ENCODE measurements at regions not wholly inside any gene's neighbourhood (a gene's known extent, or its start where the extent isn't known, plus 50 kb on each side); places are given as distances from the start of the nearest gene placed in this dataset.

DNA sequence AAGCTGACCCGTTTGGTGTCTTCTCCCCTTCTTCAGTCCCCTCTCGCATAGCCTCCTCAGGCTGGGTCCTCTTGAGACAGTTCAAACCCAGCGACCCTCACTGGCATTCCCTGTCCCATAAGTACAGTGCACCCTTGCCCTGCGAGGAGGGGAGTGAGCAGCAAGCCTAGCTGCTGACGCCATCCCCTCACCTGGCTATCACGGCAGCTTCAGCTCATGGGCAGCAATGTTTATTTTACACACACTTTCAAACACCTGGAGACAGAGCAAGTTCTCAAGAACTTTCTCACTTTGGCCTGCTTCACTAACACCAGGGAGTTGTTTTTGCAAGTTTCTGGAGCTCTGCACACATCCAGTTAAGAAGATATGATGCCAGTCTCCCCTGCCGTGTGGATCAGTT lies 189.6 kb upstream of the E2F8 start:
- no peak overlapping the region for H3K4me2 ChIP-seq (ENCODE audit: insufficient read depth in 1 of 2, low read depth in 2 of 2, low read length in 2 of 2)
- CTCF ChIA-PET (ENCODE audit: partially characterized antibody) = interaction anchor here (1.2 to 1.8 kb wide), 4 partner anchors 10 to 354 kb away, joined by 3 to 5 read pairs (median 4); no protein-coding TSS in a partner anchor
- no peak for FAIRE-seq
- WGBS, 2 experiments (ENCODE audit: extremely low coverage in 1 of 2, insufficient coverage in 1 of 2, insufficient read length in 1 of 2, insufficient replicate concordance in 2 of 2, low coverage in 1 of 2, low lambda C conversion rate in 2 of 2, missing lambda C conversion rate in 1 of 2) = 87% methylated on average over 7 of the region's 7 CpGs; no CpG with 5 or more reads in 1 of the 2 experiments
- no peak overlapping the region for H4K91ac ChIP-seq (replicated peaks; ENCODE audit: insufficient read length, low read length)
- no peaks in the 10 kb centered on the region for H3K79me2 ChIP-seq (ENCODE audit: control insufficient read depth in 1 of 2, insufficient read depth in 2 of 2, low read length in 2 of 2)
- no peak overlapping the region for H3K4ac ChIP-seq (replicated peaks; ENCODE audit: insufficient read length, low read depth, low read length)
- no peak overlapping the region for H3K14ac ChIP-seq (ENCODE audit: insufficient read length)
- H3K18ac ChIP-seq (ENCODE audit: extremely low read depth, low read length) = no peak overlapping the region
- no peak overlapping the region for H3K56ac ChIP-seq (replicated peaks; ENCODE audit: insufficient read length, low read depth, low read length)
- H4K5ac ChIP-seq (ENCODE audit: insufficient read length, low read depth, low read length) = no peak overlapping the region
- no peaks in the 10 kb centered on the region for H3K36me3 ChIP-seq (ENCODE audit: control insufficient read depth in 2 of 4, insufficient read depth in 4 of 4, low read length in 3 of 4)
- H4K20me1 ChIP-seq (replicated peaks in 1 of 2; ENCODE audit: control insufficient read depth in 1 of 2, insufficient read depth in 2 of 2, low read length in 2 of 2) = no peaks in the 10 kb centered on the region
- H4K8ac ChIP-seq (ENCODE audit: extremely low read depth, insufficient read depth, low read length) = no peak overlapping the region
- H2AK5ac ChIP-seq (ENCODE audit: low read depth, low read length) = no peak overlapping the region
- no peaks in the 10 kb centered on the region for H3K23me2 ChIP-seq (ENCODE audit: low read depth, low read length)
- no peak overlapping the region for H2BK15ac ChIP-seq (ENCODE audit: low read length)
- no peak overlapping the region for H3K23ac ChIP-seq (ENCODE audit: insufficient read length)
- no peaks in the 10 kb centered on the region for H3K79me1 ChIP-seq (ENCODE audit: low read depth, low read length)
- no peak for DNase-seq (ENCODE audit: low read depth in 1 of 2, low spot score in 2 of 2)
- H2BK20ac ChIP-seq (ENCODE audit: low read length) = no peak overlapping the region
- H3K4me1 ChIP-seq (replicated peaks in 1 of 4; ENCODE audit: control insufficient read depth in 3 of 4, insufficient read depth in 4 of 4, low read length in 3 of 4) = peaks cover 2 to 16% (median 6%) of the 10 kb centered on the region in 4 experiments; a peak in 6 of 7 replicates
- H2BK5ac ChIP-seq (ENCODE audit: low read depth, low read length) = no peak overlapping the region
- no peak overlapping the region for H2BK12ac ChIP-seq (ENCODE audit: low read depth, low read length)
- POLR2A ChIA-PET (ENCODE audit: partially characterized antibody) = no interaction called here
- H3K9ac ChIP-seq (replicated peaks in 1 of 4; ENCODE audit: extremely low read depth in 1 of 4, low read depth in 3 of 4, low read length in 3 of 4) = no peak overlapping the region
- H3K27me3 ChIP-seq (replicated peaks in 1 of 4; ENCODE audit: control insufficient read depth in 3 of 4, extremely low read depth in 1 of 4, insufficient read depth in 3 of 4, low read length in 3 of 4) = 0 out of 7 replicates have a peak, but pooled peaks cover 0 to 2% (median 0%) of the 10 kb centered on the region in 4 experiments
- H3K4me3 ChIP-seq (ENCODE audit: extremely low read depth in 1 of 4, insufficient read depth in 2 of 4, low read depth in 3 of 4, low read length in 4 of 4) = no peak overlapping the region
- H3K27ac ChIP-seq (ENCODE audit: low read depth, low read length) = no peak overlapping the region
- H2AFZ ChIP-seq (ENCODE audit: low read length) = no peak overlapping the region
- no peak overlapping the region for H2BK120ac ChIP-seq (replicated peaks; ENCODE audit: low read depth, low read length)
- H3K9me3 ChIP-seq (ENCODE audit: insufficient read depth in 2 of 2, low read depth in 1 of 2, low read length in 1 of 2) = no peaks in the 10 kb centered on the region
- TF ChIP-seq SRF (IDR thresholded peaks at IDR 0.05; ENCODE audit: low read depth, low read length) = no peak
- no peak for TF ChIP-seq CTBP2 (IDR thresholded peaks at IDR 0.05; ENCODE audit: borderline replicate concordance, insufficient read depth, insufficient read length, low read length)
